ENCODE measurements at regions not wholly inside any gene's neighbourhood (a gene's known extent, or its start where the extent isn't known, plus 50 kb on each side); places are given as distances from the start of the nearest gene placed in this dataset.

GRCh38 chr5:7043797-7044196 lies 330.6 kb downstream of the TENT4A start:
- no CpG with 5 or more reads among the region's 6 CpGs for WGBS (ENCODE audit: extremely low coverage, insufficient coverage, low lambda C conversion rate)
- H2BK5ac ChIP-seq (ENCODE audit: low read length), result no peak overlapping the region

GRCh38 chr5:7047511-7048261 lies 334.5 kb downstream of the TENT4A start:
- Histone ChIP-seq H4K5ac (ENCODE audit: low read length) (no peak overlapping the region), H3K79me1 (ENCODE audit: low read length) (no peaks in the 10 kb centered on the region), H3K27me3 (ENCODE audit: insufficient read depth, low read length, poor library complexity) (no peaks in the 10 kb centered on the region), H3K79me2 (ENCODE audit: control insufficient read depth, insufficient read depth, low read length) (no peaks in the 10 kb centered on the region), H2BK15ac (replicated peaks; ENCODE audit: low read depth) (no peak overlapping the region), H3K56ac (ENCODE audit: low read length) (no peak overlapping the region), H3K36me3 (ENCODE audit: control insufficient read depth, insufficient read depth, low read length) (no peaks in the 10 kb centered on the region), H3K9ac (ENCODE audit: low read length) (no peak overlapping the region), H3K4ac (ENCODE audit: low read depth, low read length) (no peak overlapping the region), H4K8ac (ENCODE audit: low read depth, low read length) (no peak overlapping the region), H2AK5ac (ENCODE audit: low read length) (no peak overlapping the region), H3K4me1 (ENCODE audit: control insufficient read depth, low read depth, low read length) (no peaks in the 10 kb centered on the region), H2BK5ac (ENCODE audit: low read length) (no peak overlapping the region), H3K23ac (ENCODE audit: low read length) (no peak overlapping the region), H2BK120ac (ENCODE audit: low read depth, low read length) (no peak overlapping the region), H3K4me3 (ENCODE audit: low read length) (no peak overlapping the region), H3K27ac (ENCODE audit: low read depth, low read length) (no peak overlapping the region), H3K4me2 (ENCODE audit: low read length) (no peak overlapping the region), H3K18ac (ENCODE audit: low read length) (no peak overlapping the region)
- DNase-seq, result no peak
- whole genome bisulfite sequencing (ENCODE audit: extremely low coverage, insufficient coverage, low lambda C conversion rate), result 100% methylated on average over 1 of the region's 7 CpGs

More at GRCh38 chr5:7043797-7044196, 330.6 kb downstream of the TENT4A start:
- Histone ChIP-seq H2AK5ac (ENCODE audit: low read length) (no peak overlapping the region), H3K79me2 (ENCODE audit: control insufficient read depth, insufficient read depth, low read length) (no peaks in the 10 kb centered on the region), H3K4me3 (ENCODE audit: low read length) (no peak overlapping the region), H2BK15ac (replicated peaks; ENCODE audit: low read depth) (no peak overlapping the region), H3K23ac (ENCODE audit: low read length) (no peak overlapping the region), H3K56ac (ENCODE audit: low read length) (no peak overlapping the region), H3K4me1 (ENCODE audit: control insufficient read depth, low read depth, low read length) (no peaks in the 10 kb centered on the region), H3K79me1 (ENCODE audit: low read length) (no peaks in the 10 kb centered on the region), H3K18ac (ENCODE audit: low read length) (no peak overlapping the region), H3K4ac (ENCODE audit: low read depth, low read length) (no peak overlapping the region), H3K27ac (ENCODE audit: low read depth, low read length) (no peak overlapping the region), H3K27me3 (ENCODE audit: insufficient read depth, low read length, poor library complexity) (no peaks in the 10 kb centered on the region), H3K36me3 (ENCODE audit: control insufficient read depth, insufficient read depth, low read length) (no peaks in the 10 kb centered on the region), H3K9ac (ENCODE audit: low read length) (no peak overlapping the region), H3K4me2 (ENCODE audit: low read length) (no peak overlapping the region), H4K5ac (ENCODE audit: low read length) (no peak overlapping the region), H4K8ac (ENCODE audit: low read depth, low read length) (no peak overlapping the region), H2BK120ac (ENCODE audit: low read depth, low read length) (no peak overlapping the region)
- DNase-seq, result peak; percentile 12

GRCh38 chr5:7050986-7051385 lies 337.8 kb downstream of the TENT4A start:
- Histone ChIP-seq H3K79me2 (ENCODE audit: control insufficient read depth, insufficient read depth, low read length) (no peaks in the 10 kb centered on the region), H4K8ac (ENCODE audit: low read depth, low read length) (no peak overlapping the region), H3K4ac (ENCODE audit: low read depth, low read length) (no peak overlapping the region), H3K36me3 (ENCODE audit: control insufficient read depth, insufficient read depth, low read length) (no peaks in the 10 kb centered on the region), H3K9ac (ENCODE audit: low read length) (no peak overlapping the region), H3K18ac (ENCODE audit: low read length) (no peak overlapping the region), H3K4me3 (ENCODE audit: low read length) (no peak overlapping the region), H2BK120ac (ENCODE audit: low read depth, low read length) (no peak overlapping the region), H3K27ac (ENCODE audit: low read depth, low read length) (no peak overlapping the region), H3K4me2 (ENCODE audit: low read length) (no peak overlapping the region), H2BK5ac (ENCODE audit: low read length) (no peak overlapping the region), H3K4me1 (ENCODE audit: control insufficient read depth, low read depth, low read length) (no peaks in the 10 kb centered on the region), H3K23ac (ENCODE audit: low read length) (no peak overlapping the region), H2BK15ac (replicated peaks; ENCODE audit: low read depth) (no peak overlapping the region), H3K56ac (ENCODE audit: low read length) (no peak overlapping the region), H3K27me3 (ENCODE audit: insufficient read depth, low read length, poor library complexity) (no peaks in the 10 kb centered on the region), H2AK5ac (ENCODE audit: low read length) (no peak overlapping the region), H3K79me1 (ENCODE audit: low read length) (no peaks in the 10 kb centered on the region), H4K5ac (ENCODE audit: low read length) (no peak overlapping the region)
- no peak for DNase-seq
- no CpG with 5 or more reads among the region's 1 CpG for WGBS (ENCODE audit: extremely low coverage, insufficient coverage, low lambda C conversion rate)

- H3K36me3 ChIP-seq (ENCODE audit: control insufficient read depth, insufficient read depth, low read length), result no peaks in the 10 kb centered on the region
- no peaks in the 10 kb centered on the region for H3K79me1 ChIP-seq (ENCODE audit: low read length)
- H2BK5ac ChIP-seq (ENCODE audit: low read length), result no peak overlapping the region
- H3K4me1 ChIP-seq (ENCODE audit: control insufficient read depth, low read depth, low read length), result no peaks in the 10 kb centered on the region
- H3K4me2 ChIP-seq (ENCODE audit: low read length), result no peak overlapping the region
- no peak overlapping the region for H3K4me3 ChIP-seq (ENCODE audit: low read length)
- H3K56ac ChIP-seq (ENCODE audit: low read length), result no peak overlapping the region
- no peak overlapping the region for H4K8ac ChIP-seq (ENCODE audit: low read depth, low read length)
- no peak overlapping the region for H2BK120ac ChIP-seq (ENCODE audit: low read depth, low read length)
- H3K27ac ChIP-seq (ENCODE audit: low read depth, low read length), result no peak overlapping the region
- no peak overlapping the region for H2AK5ac ChIP-seq (ENCODE audit: low read length)
- no peaks in the 10 kb centered on the region for H3K79me2 ChIP-seq (ENCODE audit: control insufficient read depth, insufficient read depth, low read length)
- H4K5ac ChIP-seq (ENCODE audit: low read length), result no peak overlapping the region
- no peak overlapping the region for H2BK15ac ChIP-seq (replicated peaks; ENCODE audit: low read depth)
- H3K4ac ChIP-seq (ENCODE audit: low read depth, low read length), result no peak overlapping the region
- H3K23ac ChIP-seq (ENCODE audit: low read length), result no peak overlapping the region
- H3K18ac ChIP-seq (ENCODE audit: low read length), result no peak overlapping the region
- no peak for DNase-seq
- H3K9ac ChIP-seq (ENCODE audit: low read length), result no peak overlapping the region
- no peaks in the 10 kb centered on the region for H3K27me3 ChIP-seq (ENCODE audit: insufficient read depth, low read length, poor library complexity)
Measured at GRCh38 chr5:7053125-7053524, 339.9 kb downstream of the TENT4A start.

- Histone ChIP-seq H3K4me2 (ENCODE audit: low read length) (no peak overlapping the region), H3K23ac (ENCODE audit: low read length) (no peak overlapping the region), H3K9ac (ENCODE audit: low read length) (no peak overlapping the region), H4K5ac (ENCODE audit: low read length) (no peak overlapping the region), H3K79me2 (ENCODE audit: control insufficient read depth, insufficient read depth, low read length) (no peaks in the 10 kb centered on the region), H4K8ac (ENCODE audit: low read depth, low read length) (no peak overlapping the region), H3K27me3 (ENCODE audit: insufficient read depth, low read length, poor library complexity) (no peaks in the 10 kb centered on the region), H3K27ac (ENCODE audit: low read depth, low read length) (no peak overlapping the region), H2AK5ac (ENCODE audit: low read length) (no peak overlapping the region), H2BK5ac (ENCODE audit: low read length) (no peak overlapping the region), H3K18ac (ENCODE audit: low read length) (no peak overlapping the region), H3K36me3 (ENCODE audit: control insufficient read depth, insufficient read depth, low read length) (no peaks in the 10 kb centered on the region), H2BK15ac (replicated peaks; ENCODE audit: low read depth) (no peak overlapping the region), H3K4me3 (ENCODE audit: low read length) (no peak overlapping the region), H3K4ac (ENCODE audit: low read depth, low read length) (no peak overlapping the region), H2BK120ac (ENCODE audit: low read depth, low read length) (no peak overlapping the region), H3K4me1 (ENCODE audit: control insufficient read depth, low read depth, low read length) (no peaks in the 10 kb centered on the region), H3K79me1 (ENCODE audit: low read length) (no peaks in the 10 kb centered on the region), H3K56ac (ENCODE audit: low read length) (no peak overlapping the region)
- no peak for DNase-seq
- no CpG with 5 or more reads among the region's 3 CpGs for WGBS (ENCODE audit: extremely low coverage, insufficient coverage, low lambda C conversion rate)
Measured at GRCh38 chr5:7053528-7054209, 340.4 kb downstream of the TENT4A start.

All from mesendoderm (in vitro differentiated cells).